CD4-positive, alpha-beta memory T cell (primary cell): ENCODE measurements at regions not wholly inside any gene's neighbourhood (a gene's known extent, or its start where the extent isn't known, plus 50 kb on each side); places are given as distances from the start of the nearest gene placed in this dataset.
A peak's percentile ranks its signal among the peaks of the same experiment; 100 is the strongest.
"Not testable (repeated sequence)": the region's sequence is repeated elsewhere in the genome, so short reads cannot be mapped to it uniquely, and the experiment has no call there.

Source experiments
- CTCF ChIA-PET: fragments of 350-600 bp; sonication (Branson Sonifier 250); formaldehyde crosslinking; loops from one replicate; lab custom pipeline; 2021; ENCODE audit warnings: inconsistent platforms; ENCODE audit not compliant: partially characterized antibody; lab: Charles Lee
- POLR2A ChIA-PET: fragments of 350-600 bp; sonication (Branson Sonifier 250); formaldehyde crosslinking; loops from one replicate; lab custom pipeline; 2021; ENCODE audit not compliant: partially characterized antibody; lab: Charles Lee
- DNase-seq, 5 donors: peaks; one replicate each; pipeline versions ENCODE4 v3.0.0 to v3.0.0-alpha.2; 2020 to 2022; ENCODE audit warnings: mixed read lengths in 1 of 5
- H3K27ac ChIP-seq: one replicate; pipeline ENCODE4 v1.7.0; 2013; ENCODE audit warnings: low read depth, low read length
- H3K27me3 ChIP-seq: 2 replicates; pipeline ENCODE4 v1.7.0; 2013; ENCODE audit warnings: mild to moderate bottlenecking, low read length, moderate library complexity; ENCODE audit not compliant: insufficient read depth
- H3K36me3 ChIP-seq: 2 replicates; pipeline ENCODE4 v1.7.0; 2013; ENCODE audit warnings: mild to moderate bottlenecking, low read length, moderate library complexity; ENCODE audit not compliant: insufficient read depth
- H3K4me1 ChIP-seq: 2 replicates; pipeline ENCODE4 v1.7.0; 2013; ENCODE audit warnings: mild to moderate bottlenecking, low read length, moderate library complexity; ENCODE audit not compliant: insufficient read depth
- H3K4me3 ChIP-seq, 2 donors: one replicate each; pipeline ENCODE4 v1.7.0; 2013; ENCODE audit warnings: low read length in 2 of 2, mild to moderate bottlenecking in 1 of 2
- H3K9me3 ChIP-seq, 2 donors: one replicate each; pipeline ENCODE4 v1.7.0; 2013; ENCODE audit warnings: low read length in 2 of 2, control low read depth in 1 of 2; ENCODE audit not compliant: control insufficient read depth in 1 of 2
- H3K27ac Mint-ChIP-seq, 7 donors: one replicate each; pipeline ENCODE4 v1.8.0; 2020 to 2021; ENCODE audit warnings: mixed read lengths in 7 of 7, mild to moderate bottlenecking in 6 of 7, inconsistent platforms in 3 of 7, moderate library complexity in 3 of 7
- H3K27me3 Mint-ChIP-seq, 2 donors: one replicate each; pipeline ENCODE4 v1.8.0; 2020 to 2021; ENCODE audit warnings: mixed read lengths in 2 of 2
- H3K36me3 Mint-ChIP-seq, 2 donors: one replicate each; pipeline ENCODE4 v1.8.0; 2020 to 2021; ENCODE audit warnings: mixed read lengths in 2 of 2, inconsistent platforms in 1 of 2, mild to moderate bottlenecking in 1 of 2
- H3K4me1 Mint-ChIP-seq, 4 donors: one replicate each; pipeline ENCODE4 v1.8.0; 2020 to 2021; ENCODE audit warnings: mixed read lengths in 4 of 4, mild to moderate bottlenecking in 1 of 4
- H3K4me3 Mint-ChIP-seq, 8 donors: one replicate each; pipeline ENCODE4 v1.8.0; 2020 to 2021; ENCODE audit warnings: mixed read lengths in 8 of 8, mild to moderate bottlenecking in 7 of 8, moderate library complexity in 6 of 8, inconsistent platforms in 3 of 8
- H3K9me3 Mint-ChIP-seq, 8 donors: one replicate each; pipeline ENCODE4 v1.8.0; 2020 to 2021; ENCODE audit warnings: mixed read lengths in 8 of 8, mild to moderate bottlenecking in 5 of 8, inconsistent platforms in 3 of 8, moderate library complexity in 1 of 8
- intact Hi-C: fragments of 100-400 bp; cut with micrococcal nuclease; formaldehyde crosslinking; loops from one replicate; pipeline ENCODE4 v1.15.1; 2023

- CTCF ChIA-PET: no interaction called here
- H3K4me1 Mint-ChIP-seq: no peaks in the 10 kb centered on the region
- H3K27ac ChIP-seq: no peak overlapping the region
- H3K9me3 Mint-ChIP-seq: no peaks in the 10 kb centered on the region
- H3K4me1 ChIP-seq: no peaks in the 10 kb centered on the region
- peaks cover 1 to 22% of the 10 kb centered on the region in 2 donors for H3K27me3 Mint-ChIP-seq
- H3K36me3 Mint-ChIP-seq: no peaks in the 10 kb centered on the region
- no peak overlapping the region for H3K27ac Mint-ChIP-seq
- POLR2A ChIA-PET: no interaction called here
- no peaks in the 10 kb centered on the region for H3K27me3 ChIP-seq
- intact Hi-C loops: no loop called here
- H3K4me3 Mint-ChIP-seq: no peak overlapping the region
- H3K4me3 ChIP-seq: no peak overlapping the region
- DNase-seq: no peak
- H3K36me3 ChIP-seq: no peaks in the 10 kb centered on the region
- H3K9me3 ChIP-seq: no peaks in the 10 kb centered on the region
These were observed 122.3 kb upstream of the ITGA6 start for GRCh38 chr2:172305066-172305465.

DNA sequence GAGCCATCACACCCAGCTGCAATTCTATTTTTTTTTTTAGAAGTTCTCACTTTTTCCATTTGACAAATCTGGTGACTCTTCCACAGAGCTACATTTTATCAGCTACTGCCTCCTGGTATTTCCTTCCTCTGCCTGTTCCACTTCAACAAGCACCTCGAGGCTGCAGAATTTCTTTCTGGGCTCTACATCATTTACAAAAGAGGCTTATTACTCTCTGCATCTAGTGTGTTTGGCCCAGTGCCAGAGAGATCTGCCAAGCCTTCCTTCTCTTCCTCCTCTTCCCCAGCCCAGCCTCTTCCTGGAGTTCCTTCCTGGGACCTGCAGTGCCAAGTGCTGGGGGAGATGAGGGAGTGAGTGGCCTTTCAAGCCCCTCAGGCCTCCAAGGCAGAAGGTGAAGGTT, 119.6 kb upstream of the ITGA6 start:
- H3K36me3 ChIP-seq: no peaks in the 10 kb centered on the region
- DNase-seq: no peak
- H3K27ac ChIP-seq: no peak overlapping the region
- H3K9me3 Mint-ChIP-seq: no peaks in the 10 kb centered on the region
- H3K4me1 Mint-ChIP-seq: no peaks in the 10 kb centered on the region
- no peak overlapping the region for H3K27ac Mint-ChIP-seq
- ChIA-PET CTCF (interaction anchor here (1.2 kb wide), 1 partner anchor 154 kb away, joined by 3 read pairs; no protein-coding TSS in a partner anchor), POLR2A (no interaction called here)
- peaks cover 0 to 14% of the 10 kb centered on the region in 2 donors for H3K27me3 Mint-ChIP-seq
- no peaks in the 10 kb centered on the region for H3K36me3 Mint-ChIP-seq
- no peak overlapping the region for H3K4me3 Mint-ChIP-seq
- H3K27me3 ChIP-seq: no peaks in the 10 kb centered on the region
- no peak overlapping the region for H3K4me3 ChIP-seq
- no peaks in the 10 kb centered on the region for H3K9me3 ChIP-seq
- intact Hi-C loops: no loop called here
- no peaks in the 10 kb centered on the region for H3K4me1 ChIP-seq

GRCh38 chr2:172308253-172308935, 119.0 kb upstream of the ITGA6 start:
- H3K27me3 Mint-ChIP-seq: peaks cover 0 to 14% of the 10 kb centered on the region in 2 donors
- Histone ChIP-seq H3K4me3 (no peak overlapping the region), H3K4me1 (no peaks in the 10 kb centered on the region), H3K27ac (no peak overlapping the region), H3K36me3 (no peaks in the 10 kb centered on the region), H3K27me3 (no peaks in the 10 kb centered on the region), H3K9me3 (no peaks in the 10 kb centered on the region)
- DNase-seq: no peak
- no peaks in the 10 kb centered on the region for H3K36me3 Mint-ChIP-seq
- intact Hi-C loops: no loop called here
- H3K9me3 Mint-ChIP-seq: no peaks in the 10 kb centered on the region
- ChIA-PET CTCF (interaction anchor here (1.2 kb wide), 1 partner anchor 154 kb away, joined by 3 read pairs; no protein-coding TSS in a partner anchor), POLR2A (no interaction called here)
- no peaks in the 10 kb centered on the region for H3K4me1 Mint-ChIP-seq
- no peak overlapping the region for H3K27ac Mint-ChIP-seq
- no peak overlapping the region for H3K4me3 Mint-ChIP-seq

DNA sequence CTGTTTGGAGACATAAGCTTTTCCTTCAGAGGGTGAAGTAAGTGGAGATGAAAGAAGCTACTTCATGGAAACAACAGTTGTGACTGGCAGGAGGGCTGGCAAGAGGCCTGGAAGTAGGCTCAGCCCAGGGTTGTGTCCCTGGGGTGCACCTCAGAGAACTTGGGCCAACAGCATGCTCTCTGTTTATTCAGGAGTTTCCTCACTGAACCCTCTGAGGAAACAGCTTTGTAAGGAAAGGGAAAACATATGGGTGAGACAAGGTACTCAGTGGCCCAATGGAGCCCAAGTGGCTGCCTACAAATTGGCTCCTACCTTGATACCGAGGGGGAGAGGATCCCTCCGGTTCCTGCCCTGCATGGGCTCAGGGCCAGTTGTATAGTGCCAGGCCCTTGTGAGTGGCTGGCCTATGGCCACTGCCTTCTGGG, 115.5 kb upstream of the ITGA6 start:
- CTCF ChIA-PET: no interaction called here
- no peaks in the 10 kb centered on the region for H3K4me1 Mint-ChIP-seq
- Histone ChIP-seq H3K27ac (no peak overlapping the region), H3K4me1 (no peaks in the 10 kb centered on the region), H3K9me3 (no peaks in the 10 kb centered on the region), H3K36me3 (no peaks in the 10 kb centered on the region), H3K27me3 (no peaks in the 10 kb centered on the region), H3K4me3 (no peak overlapping the region)
- peaks cover 2 to 4% of the 10 kb centered on the region in 2 donors for H3K27me3 Mint-ChIP-seq
- DNase-seq: no peak
- H3K36me3 Mint-ChIP-seq: no peaks in the 10 kb centered on the region
- H3K9me3 Mint-ChIP-seq: no peaks in the 10 kb centered on the region
- peak overlapping the region in 1 of 7 donors; percentile 27 for H3K27ac Mint-ChIP-seq
- no peak overlapping the region for H3K4me3 Mint-ChIP-seq
- POLR2A ChIA-PET: no interaction called here
- intact Hi-C loops: no loop called here

DNA sequence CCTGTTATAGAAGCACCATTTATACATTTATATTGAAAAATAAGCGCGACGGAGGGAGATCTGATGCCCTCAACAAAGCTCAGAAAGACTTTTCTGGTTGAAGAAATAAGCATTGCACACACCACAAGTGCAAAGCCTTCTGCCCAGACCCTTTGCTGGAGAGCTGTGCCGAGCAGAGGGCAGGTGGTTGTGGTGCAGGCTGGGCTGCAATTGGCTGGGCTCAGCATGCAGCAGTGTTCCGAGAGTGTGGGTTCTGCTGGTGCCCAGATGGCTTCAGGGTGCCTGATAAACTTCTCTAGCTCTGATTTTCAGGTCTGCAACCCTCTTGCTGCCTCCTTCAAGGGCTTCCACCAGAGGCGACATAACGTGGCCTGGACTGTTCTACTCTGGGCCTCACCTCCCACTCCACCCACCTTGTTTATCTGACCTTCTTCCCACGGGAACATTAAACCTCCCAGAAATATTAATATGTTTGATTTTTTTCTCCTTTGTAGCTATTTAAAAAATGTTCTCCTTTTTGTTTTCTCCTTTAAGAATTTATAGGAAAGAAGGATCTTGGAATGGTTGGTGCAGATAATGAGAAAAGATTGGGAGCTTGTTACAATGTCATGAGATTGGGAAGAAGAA, 113.6 kb upstream of the ITGA6 start:
- Mint-ChIP-seq H3K27ac (no peak overlapping the region), H3K4me1 (no peaks in the 10 kb centered on the region), H3K27me3 (peaks cover 2 to 3% of the 10 kb centered on the region in 2 donors), H3K4me3 (no peak overlapping the region), H3K36me3 (no peaks in the 10 kb centered on the region), H3K9me3 (no peaks in the 10 kb centered on the region)
- DNase-seq: no peak
- Histone ChIP-seq H3K4me1 (no peaks in the 10 kb centered on the region), H3K27ac (no peak overlapping the region), H3K9me3 (no peaks in the 10 kb centered on the region), H3K4me3 (no peak overlapping the region), H3K36me3 (no peaks in the 10 kb centered on the region), H3K27me3 (no peaks in the 10 kb centered on the region)
- CTCF ChIA-PET: no interaction called here
- intact Hi-C loops: no loop called here
- POLR2A ChIA-PET: no interaction called here

DNA sequence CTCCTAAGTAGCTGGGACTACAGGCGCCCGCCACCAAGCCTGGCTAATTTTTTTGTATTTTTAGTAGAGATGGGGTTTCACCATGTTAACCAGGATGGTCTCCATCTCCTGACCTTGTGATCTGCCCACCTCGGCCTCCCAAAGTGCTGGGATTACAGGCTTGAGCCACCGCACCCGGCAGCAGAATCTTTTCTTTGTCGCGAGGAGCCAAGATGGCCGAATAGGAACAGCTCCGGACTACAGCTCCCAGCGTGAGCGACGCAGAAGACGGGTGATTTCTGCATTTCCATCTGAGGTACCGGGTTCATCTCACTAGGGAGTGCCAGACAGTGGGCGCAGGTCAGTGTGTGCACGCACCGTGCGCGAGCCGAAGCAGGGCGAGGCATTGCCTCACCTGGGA, 112.3 kb upstream of the ITGA6 start:
- H3K36me3 ChIP-seq, H3K4me3 Mint-ChIP-seq, H3K27me3 ChIP-seq, H3K27me3 Mint-ChIP-seq, intact Hi-C loops, H3K4me1 Mint-ChIP-seq, H3K36me3 Mint-ChIP-seq, CTCF ChIA-PET, POLR2A ChIA-PET, H3K27ac Mint-ChIP-seq, H3K9me3 Mint-ChIP-seq, H3K4me1 ChIP-seq, H3K9me3 ChIP-seq, H3K27ac ChIP-seq, DNase-seq, H3K4me3 ChIP-seq: not testable (repeated sequence)

DNA sequence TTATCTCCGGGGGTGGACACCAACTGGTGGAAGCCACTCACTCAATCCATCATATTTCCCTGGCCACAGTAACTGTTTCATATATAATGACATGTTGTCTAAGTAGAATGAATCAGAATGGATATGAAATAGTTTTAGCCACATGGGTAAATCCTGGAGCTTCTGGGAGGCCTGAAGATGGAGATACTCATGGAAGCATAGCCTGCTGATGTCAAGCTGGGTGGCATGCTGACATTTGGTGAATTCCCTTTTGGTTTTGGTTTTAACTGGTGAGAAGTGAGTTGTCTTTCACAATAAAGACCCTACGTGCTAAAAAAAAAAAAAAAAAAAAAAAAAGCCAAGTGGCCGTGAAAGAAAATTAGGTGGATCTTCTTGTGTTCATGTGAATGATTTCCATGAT, 105.3 kb upstream of the ITGA6 start:
- no peak overlapping the region for H3K4me3 Mint-ChIP-seq
- H3K27ac Mint-ChIP-seq: no peak overlapping the region
- Histone ChIP-seq H3K27ac (no peak overlapping the region), H3K4me1 (no peaks in the 10 kb centered on the region), H3K4me3 (no peak overlapping the region), H3K9me3 (no peaks in the 10 kb centered on the region), H3K27me3 (no peaks in the 10 kb centered on the region), H3K36me3 (no peaks in the 10 kb centered on the region)
- H3K36me3 Mint-ChIP-seq: no peaks in the 10 kb centered on the region
- intact Hi-C loops: no loop called here
- CTCF ChIA-PET: interaction anchor here (1.3 kb wide), 1 partner anchor 16 kb away, joined by 3 read pairs; no protein-coding TSS in a partner anchor
- POLR2A ChIA-PET: no interaction called here
- DNase-seq: no peak
- peaks cover 0 to 1% (median 0%) of the 10 kb centered on the region in 4 donors for H3K4me1 Mint-ChIP-seq
- peaks cover 0 to 7% (median 2%) of the 10 kb centered on the region in 8 donors for H3K9me3 Mint-ChIP-seq
- peaks cover 0 to 3% of the 10 kb centered on the region in 2 donors for H3K27me3 Mint-ChIP-seq
